GM11168 (cell line): ENCODE measurements at regions not wholly inside any gene's neighbourhood (a gene's known extent, or its start where the extent isn't known, plus 50 kb on each side); places are given as distances from the start of the nearest gene placed in this dataset.

Experiments used
- in situ Hi-C: fragments of 300-500 bp; cut with MboI; formaldehyde crosslinking; loops from one replicate; pipeline ENCODE4 v1.12.0; 2022; ENCODE audit warnings: low sequenced_read_pairs; ENCODE audit not compliant: unreplicated experiment

GRCh38 chr15:98177966-98178592 is 217.6 kb downstream of the ARRDC4 start:
- in situ Hi-C loops: no loop called here

- in situ Hi-C loops: no loop called here
These were observed 218.4 kb downstream of the ARRDC4 start for GRCh38 chr15:98178861-98179260.

DNA sequence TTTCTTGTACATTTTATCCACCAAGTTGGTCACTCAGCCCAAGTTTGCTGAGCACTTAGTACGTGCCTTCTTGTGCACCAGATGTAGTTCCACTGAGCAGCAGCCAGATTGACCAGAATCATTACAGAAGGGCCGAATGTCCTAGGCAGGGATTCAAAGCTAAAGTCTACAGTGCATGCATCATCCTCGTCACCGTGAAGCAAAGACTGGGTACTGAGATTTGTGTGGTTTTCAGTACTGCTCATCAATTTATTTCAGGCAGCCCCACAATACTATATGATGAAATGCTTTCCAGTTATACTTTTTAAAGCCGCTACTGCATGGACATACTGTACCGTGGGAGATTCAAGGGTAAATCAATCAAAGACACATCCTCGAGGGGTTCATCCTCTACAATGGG is 227.0 kb downstream of the ARRDC4 start:
- in situ Hi-C loops: no loop called here

GRCh38 chr15:98190914-98191313 is 230.4 kb downstream of the ARRDC4 start:
- in situ Hi-C loops: no loop called here

DNA sequence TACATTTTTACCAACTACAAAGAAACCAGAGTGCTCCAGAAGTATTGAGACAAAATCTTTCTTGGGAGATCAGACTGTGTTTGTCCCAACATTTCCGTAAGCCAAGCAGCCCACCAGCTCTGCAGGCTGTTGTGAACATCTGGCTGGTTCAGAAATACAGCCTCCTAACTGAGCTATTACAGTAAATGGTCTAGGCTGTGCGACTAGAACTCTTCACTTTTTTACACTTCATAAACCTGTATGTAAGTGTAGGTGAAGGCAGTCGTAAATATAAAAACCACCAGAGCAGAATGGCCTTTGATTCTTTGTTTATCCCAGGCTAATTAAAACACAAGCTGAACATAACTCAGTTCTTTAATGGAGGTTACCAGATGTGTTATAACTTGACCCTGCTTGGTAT is 235.3 kb downstream of the ARRDC4 start:
- in situ Hi-C loops: no loop called here

- in situ Hi-C loops: no loop called here
These were observed 235.9 kb downstream of the ARRDC4 start for GRCh38 chr15:98196371-98196770.

- in situ Hi-C loops: no loop called here
These were observed 241.8 kb downstream of the ARRDC4 start for GRCh38 chr15:98202256-98202655.

DNA sequence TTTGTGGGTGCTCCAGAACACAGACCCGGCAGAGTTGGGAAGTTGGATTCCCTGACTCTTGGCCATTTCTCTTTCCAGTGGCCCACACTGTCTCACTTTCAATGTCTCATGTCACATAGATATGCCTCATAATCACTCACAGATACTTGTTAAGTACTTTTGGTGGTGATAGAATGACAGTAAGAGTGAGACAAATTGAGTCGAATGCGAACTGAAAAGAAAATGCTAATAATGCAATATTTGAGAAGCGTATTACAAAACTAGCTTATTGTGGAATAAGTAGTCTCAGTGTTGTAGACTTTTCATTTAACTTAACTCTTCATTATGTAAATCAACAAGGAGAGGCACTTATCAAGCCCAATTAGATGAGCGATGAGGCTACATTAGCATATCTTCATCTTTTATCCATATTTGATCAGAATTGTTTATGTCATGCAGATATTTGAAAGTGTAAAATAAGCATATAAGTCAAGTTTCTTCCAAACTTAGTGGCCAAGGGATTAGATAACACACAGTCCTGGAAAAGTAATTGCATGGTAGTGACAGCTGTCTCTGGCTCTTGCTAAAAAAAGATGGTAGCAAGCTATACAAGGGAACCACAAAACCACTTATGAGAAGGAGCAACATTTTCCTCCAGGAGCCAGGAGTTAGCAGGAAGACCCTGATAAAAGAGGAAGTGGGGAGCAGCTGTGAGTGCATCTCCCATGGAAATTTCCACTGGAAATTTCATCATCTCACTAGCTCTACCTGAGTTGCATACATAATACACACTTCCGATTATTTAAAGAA is 243.6 kb downstream of the ARRDC4 start:
- in situ Hi-C loops: no loop called here

- in situ Hi-C loops: no loop called here
These were observed 247.4 kb downstream of the ARRDC4 start for GRCh38 chr15:98207928-98208327.

GRCh38 chr15:98213346-98213979 is 253.0 kb downstream of the ARRDC4 start:
- in situ Hi-C loops: no loop called here

- in situ Hi-C loops: no loop called here
These were observed 255.7 kb downstream of the ARRDC4 start for GRCh38 chr15:98216166-98216565.

DNA sequence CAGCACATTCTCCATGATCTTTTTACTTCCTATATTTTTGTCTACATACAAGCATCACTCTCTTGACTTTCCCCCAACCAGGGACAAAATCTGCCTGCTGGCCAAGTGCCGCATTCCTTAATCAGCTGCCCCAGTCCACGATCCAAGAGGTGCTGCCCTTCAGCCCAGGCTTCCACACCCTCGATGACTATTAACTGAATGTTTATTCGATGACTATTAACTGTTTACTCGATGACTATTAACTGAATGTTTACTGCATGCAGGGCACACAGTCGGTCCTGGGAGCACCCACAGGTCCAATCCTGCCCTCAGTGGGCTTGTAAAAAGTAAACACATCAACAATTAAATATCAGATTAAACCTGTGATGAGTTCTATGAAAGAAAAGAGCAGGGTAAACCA is 256.9 kb downstream of the ARRDC4 start:
- in situ Hi-C loops: no loop called here

GRCh38 chr15:98221144-98221543 is 260.6 kb downstream of the ARRDC4 start:
- in situ Hi-C loops: no loop called here

GRCh38 chr15:98221577-98221976 is 261.1 kb downstream of the ARRDC4 start:
- in situ Hi-C loops: no loop called here

DNA sequence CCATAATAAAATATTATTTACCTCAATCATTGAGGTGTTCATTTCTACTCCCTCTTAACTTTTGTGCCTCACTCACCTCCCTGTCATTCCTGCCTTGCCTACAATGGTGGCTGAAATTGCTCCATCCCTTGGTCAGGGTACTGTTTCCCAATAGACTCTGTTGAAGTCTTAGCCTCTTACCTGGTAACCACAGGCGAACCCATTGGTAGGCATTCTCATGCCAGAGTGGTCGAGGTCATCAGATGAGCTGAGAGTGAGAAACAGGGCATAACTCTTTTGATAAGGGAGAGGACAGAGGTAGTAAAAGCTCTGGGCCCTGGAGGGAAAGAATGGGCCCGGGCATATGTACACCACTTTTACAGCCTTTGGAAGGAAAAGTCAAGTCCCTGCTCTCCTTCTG is 265.6 kb downstream of the ARRDC4 start:
- in situ Hi-C loops: no loop called here

DNA sequence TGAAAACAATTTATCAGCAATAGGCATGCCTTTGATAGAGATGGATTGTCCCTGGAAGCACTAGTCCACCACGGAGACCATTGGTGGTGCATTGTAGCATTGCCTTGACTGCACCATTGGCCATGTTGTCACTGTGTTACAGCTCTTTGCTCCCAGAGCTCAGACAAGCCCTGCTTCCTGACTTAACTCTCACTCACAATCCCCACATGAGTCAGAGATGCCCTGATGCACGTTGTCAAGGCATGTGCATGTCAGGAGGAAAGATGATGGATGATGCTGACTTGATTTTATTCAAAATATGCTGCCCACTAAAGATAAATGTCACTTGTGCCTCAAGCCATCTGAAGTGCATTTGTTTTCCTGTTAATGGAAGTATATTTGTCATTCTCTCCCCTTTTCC is 266.1 kb downstream of the ARRDC4 start:
- in situ Hi-C loops: no loop called here

DNA sequence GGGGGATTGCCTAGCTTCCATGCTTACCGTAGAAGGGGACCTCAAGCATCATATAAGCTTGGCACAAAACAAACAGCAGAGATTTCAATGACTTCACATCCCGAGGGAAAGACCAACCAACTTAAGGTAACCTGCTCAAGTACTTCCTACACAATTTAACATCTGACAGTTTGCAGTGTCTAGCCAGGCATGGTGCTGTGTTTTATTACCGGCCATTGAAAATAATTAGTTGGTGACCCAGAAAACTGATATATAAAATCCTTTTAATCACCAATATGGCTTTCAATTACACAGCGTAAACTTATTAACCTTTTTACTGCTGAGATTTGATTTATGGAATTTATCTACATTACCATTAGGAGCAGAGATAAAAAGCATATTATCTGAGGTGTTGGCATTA is 268.3 kb downstream of the ARRDC4 start:
- in situ Hi-C loops: no loop called here

DNA sequence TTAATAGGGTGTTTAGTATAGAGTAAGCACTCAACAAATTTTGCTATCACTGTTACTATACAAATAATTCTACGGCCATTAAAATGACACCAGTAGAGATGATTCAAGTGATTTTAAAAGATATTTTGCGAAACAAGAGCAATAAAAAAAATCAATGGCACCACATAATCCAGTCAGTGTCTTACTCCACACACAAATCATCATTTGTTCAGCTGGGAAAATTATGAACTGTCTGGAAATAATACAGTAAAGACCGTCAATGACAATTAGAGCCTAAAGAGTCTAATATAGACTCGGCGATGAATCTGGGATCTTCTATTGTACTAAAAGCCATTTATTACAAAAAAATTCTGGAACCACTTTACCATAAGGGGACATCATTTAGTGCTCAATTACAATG is 270.5 kb downstream of the ARRDC4 start:
- in situ Hi-C loops: no loop called here

DNA sequence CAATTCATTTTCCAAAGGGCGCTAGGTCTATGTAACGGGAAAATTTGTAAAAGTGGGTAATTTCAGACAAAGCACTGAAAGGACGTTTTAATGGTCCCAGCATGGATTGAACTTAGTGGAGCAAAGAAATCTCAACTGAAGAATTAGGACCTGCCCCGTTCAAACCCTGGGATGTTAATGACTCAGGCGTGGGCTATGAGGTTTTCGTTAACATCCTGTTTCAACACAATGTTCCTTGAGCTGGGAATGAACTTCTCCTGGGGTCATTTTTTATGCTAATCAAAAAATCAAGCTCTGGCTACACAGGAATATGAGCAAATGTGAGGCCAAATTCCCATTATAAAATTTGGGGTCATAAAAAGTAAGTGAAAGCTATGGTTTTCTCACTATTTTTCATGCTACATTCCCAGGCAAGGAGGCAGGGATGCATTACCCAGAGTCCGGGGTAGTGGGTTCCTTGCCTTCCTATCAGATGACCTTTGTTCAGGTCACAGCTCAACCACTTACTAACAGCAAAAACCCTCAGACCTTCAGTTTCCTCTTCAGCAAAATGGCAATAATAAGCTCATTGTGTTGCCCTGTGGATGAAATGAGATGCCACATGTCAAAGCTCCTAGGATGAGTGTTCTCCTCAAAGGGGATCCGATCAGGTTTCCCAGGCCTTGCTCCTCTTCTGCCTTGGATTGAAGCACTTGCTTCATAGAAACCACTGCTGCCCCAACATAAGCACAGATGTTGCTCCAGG is 271.4 kb downstream of the ARRDC4 start:
- in situ Hi-C loops: no loop called here

- in situ Hi-C loops: no loop called here
These were observed 272.3 kb downstream of the ARRDC4 start for GRCh38 chr15:98232761-98233160.

- in situ Hi-C loops: no loop called here
These were observed 273.4 kb downstream of the ARRDC4 start for GRCh38 chr15:98233873-98234272.
